Spleen (tissue), 11 donors: ENCODE measurements at regions not wholly inside any gene's neighbourhood (a gene's known extent, or its start where the extent isn't known, plus 50 kb on each side); places are given as distances from the start of the nearest gene placed in this dataset.

Experiments used
- DNase-seq: peaks from one replicate; pipeline ENCODE4 v3.0.0-alpha.2; 2020
- H3K27ac ChIP-seq, 8 donors: fragments of 200-600 bp; sonication (generic) in 7 of 8; 1 replicate in 4 of 8; 2 replicates in 4 of 8; pipeline versions ENCODE4 v1.5.0 to v1.8.0; 2016 to 2021; ENCODE audit warnings: inconsistent platforms in 4 of 8, mild to moderate bottlenecking in 4 of 8, moderate library complexity in 1 of 8
- H3K27me3 ChIP-seq, 7 donors: fragments of 200-600 bp; sonication (generic) in 6 of 7; replicated peaks in 1 of 7; 1 replicate in 4 of 7; 2 replicates in 3 of 7; pipeline versions ENCODE4 v1.5.0 to v1.8.0; 2016 to 2021; ENCODE audit warnings: inconsistent platforms in 3 of 7, mild to moderate bottlenecking in 1 of 7
- H3K36me3 ChIP-seq, 6 donors: fragments of 200-600 bp; sonication (generic) in 5 of 6; 1 replicate in 4 of 6; 2 replicates in 2 of 6; pipeline versions ENCODE4 v1.5.0 to v1.8.0; 2016 to 2021; ENCODE audit warnings: inconsistent platforms in 2 of 6
- H3K4me1 ChIP-seq, 6 donors: fragments of 200-600 bp; sonication (generic) in 5 of 6; 1 replicate in 3 of 6; 2 replicates in 3 of 6; pipeline versions ENCODE4 v1.5.0 to v1.8.0; 2016 to 2021; ENCODE audit warnings: inconsistent platforms in 3 of 6
- H3K4me3 ChIP-seq, 8 donors: fragments of 200-600 bp; sonication (generic) in 7 of 8; 1 replicate in 4 of 8; 2 replicates in 4 of 8; pipeline versions ENCODE4 v1.5.0 to v1.8.0; 2016 to 2021; ENCODE audit warnings: inconsistent platforms in 4 of 8, mild to moderate bottlenecking in 4 of 8, moderate library complexity in 2 of 8
- H3K9me3 ChIP-seq, 8 donors: fragments of 200-600 bp; sonication (generic) in 7 of 8; 1 replicate in 4 of 8; 2 replicates in 4 of 8; pipeline versions ENCODE4 v1.5.0 to v1.8.0; 2016 to 2021; ENCODE audit warnings: inconsistent platforms in 4 of 8
- CTCF ChIP-seq, 11 experiments: fragments of 200-600 bp in 7 of 11; fragments of 450-650 bp in 4 of 11; sonication (generic) in 4 of 11; IDR thresholded peaks in 8 of 11; conservative IDR thresholded peaks in 3 of 11; 1 replicate in 7 of 11; 2 replicates in 4 of 11; pipeline versions ENCODE4 v1.4.0 to v1.8.0; 2016 to 2021; ENCODE audit warnings: antibody characterized with exemption in 11 of 11, inconsistent platforms in 4 of 11, mild to moderate bottlenecking in 1 of 11
- POLR2A ChIP-seq, 3 donors: fragments of 450-650 bp; IDR thresholded peaks; one replicate each; pipeline ENCODE4 v1.5.1; 2017; ENCODE audit warnings: antibody characterized with exemption in 3 of 3, mild to moderate bottlenecking in 1 of 3
- POLR2AphosphoS5 ChIP-seq, 3 donors: sonication (generic); formaldehyde crosslinking; IDR thresholded peaks; one replicate each; pipeline ENCODE4 v1.5.1; 2017; ENCODE audit warnings: antibody characterized with exemption in 3 of 3
- WGBS, 5 donors: extraction: QIAGEN DNeasy Blood & Tissue Kit in 3 of 5; methylation state at CpG; one replicate each; pipeline versions ENCODE4 v1.1.5 to v1.1.7; 2013 to 2018; 5-methylcytosine and 5-hydroxymethylcytosine counted together
- intact Hi-C: fragments of 100-400 bp; cut with DNase I; formaldehyde crosslinking; loops from one replicate; pipeline ENCODE4 v1.15.0; 2023; ENCODE audit warnings: low total_unique reads
- donor health status: healthy with polysubstance abuse.
- donor health status: DM: no; HTN: no; CAD: no; lungs with moderate emphysema.
- donor health status: DM: no; HTN: no; CAD: no.
- donor health status: Bipolar disorder and iron deficiency.
- donor health status: healthy.
- donor health status: DM: no; HTN: no; CAD: no.
- donor health status: DM: yes; HTN: yes; CAD: no.

- DNase-seq: no peak
- Histone ChIP-seq H3K9me3 (no peaks in the 10 kb centered on the region), H3K4me1 (peaks cover 0 to 20% (median 14%) of the 10 kb centered on the region in 6 donors), H3K4me3 (no peak overlapping the region), H3K36me3 (no peaks in the 10 kb centered on the region), H3K27me3 (peaks cover 0 to 57% (median 14%) of the 10 kb centered on the region in 7 donors), H3K27ac (no peak overlapping the region)
- no peak for TF ChIP-seq POLR2AphosphoS5 (IDR thresholded peaks at IDR 0.05)
- no peak for TF ChIP-seq POLR2A (IDR thresholded peaks at IDR 0.05)
- no peak for TF ChIP-seq CTCF (IDR thresholded peaks at IDR 0.05 in 8 of 11, conservative IDR thresholded peaks at IDR 0.05 in 3 of 11)
- 68 to 82% (median 72%) methylated on average over 2 of the region's 2 CpGs for WGBS, 5 donors
- intact Hi-C loops: loop anchor here (10.0 kb wide), 2 partner anchors 369 to 649 kb away; no protein-coding TSS in a partner anchor
Observed at GRCh38 chr18:22564036-22564435, 146.3 kb upstream of the CTAGE1 start.

- Histone ChIP-seq H3K4me1 (no peaks in the 10 kb centered on the region), H3K27me3 (peaks cover 0 to 33% (median 2%) of the 10 kb centered on the region in 7 donors), H3K36me3 (no peaks in the 10 kb centered on the region), H3K27ac (no peak overlapping the region), H3K4me3 (no peak overlapping the region), H3K9me3 (no peaks in the 10 kb centered on the region)
- intact Hi-C loops: loop anchor here (10.0 kb wide), 2 partner anchors 372 to 652 kb away; no protein-coding TSS in a partner anchor
- no peak for TF ChIP-seq POLR2A (IDR thresholded peaks at IDR 0.05)
- no peak for TF ChIP-seq CTCF (IDR thresholded peaks at IDR 0.05 in 8 of 11, conservative IDR thresholded peaks at IDR 0.05 in 3 of 11)
- TF ChIP-seq POLR2AphosphoS5 (IDR thresholded peaks at IDR 0.05): no peak
- DNase-seq: no peak
- WGBS, 5 donors: 70 to 85% (median 76%) methylated on average over 3 of the region's 3 CpGs
Observed at GRCh38 chr18:22566703-22567420, 149.1 kb upstream of the CTAGE1 start.

GRCh38 chr18:22567794-22568193 is 150.1 kb upstream of the CTAGE1 start:
- intact Hi-C loops: loop anchor here (10.0 kb wide), 2 partner anchors 373 to 653 kb away; no protein-coding TSS in a partner anchor
- no peak overlapping the region for H3K4me3 ChIP-seq
- TF ChIP-seq CTCF (IDR thresholded peaks at IDR 0.05 in 8 of 11, conservative IDR thresholded peaks at IDR 0.05 in 3 of 11) (no peak), POLR2AphosphoS5 (IDR thresholded peaks at IDR 0.05) (no peak), POLR2A (IDR thresholded peaks at IDR 0.05) (no peak)
- no peak for DNase-seq
- no peak overlapping the region for H3K27ac ChIP-seq
- H3K36me3 ChIP-seq: no peaks in the 10 kb centered on the region
- H3K9me3 ChIP-seq: no peaks in the 10 kb centered on the region
- no peaks in the 10 kb centered on the region for H3K4me1 ChIP-seq
- peaks cover 0 to 26% (median 0%) of the 10 kb centered on the region in 7 donors for H3K27me3 ChIP-seq

GRCh38 chr18:22570492-22570891 is 152.8 kb upstream of the CTAGE1 start:
- WGBS, 5 donors: 67 to 79% (median 68%) methylated on average over 4 of the region's 4 CpGs
- no peak overlapping the region for H3K27ac ChIP-seq
- H3K27me3 ChIP-seq: peaks cover 0 to 12% (median 0%) of the 10 kb centered on the region in 7 donors
- intact Hi-C loops: no loop called here
- no peaks in the 10 kb centered on the region for H3K36me3 ChIP-seq
- no peak for TF ChIP-seq POLR2A (IDR thresholded peaks at IDR 0.05)
- no peak for TF ChIP-seq POLR2AphosphoS5 (IDR thresholded peaks at IDR 0.05)
- TF ChIP-seq CTCF (IDR thresholded peaks at IDR 0.05 in 8 of 11, conservative IDR thresholded peaks at IDR 0.05 in 3 of 11): no peak
- H3K9me3 ChIP-seq: no peaks in the 10 kb centered on the region
- H3K4me3 ChIP-seq: no peak overlapping the region
- no peak for DNase-seq
- H3K4me1 ChIP-seq: no peaks in the 10 kb centered on the region
